NT2/D1 (cell line): ENCODE measurements at regions not wholly inside any gene's neighbourhood (a gene's known extent, or its start where the extent isn't known, plus 50 kb on each side); places are given as distances from the start of the nearest gene placed in this dataset.
"Not testable (repeated sequence)": the region's sequence is repeated elsewhere in the genome, so short reads cannot be mapped to it uniquely, and the experiment has no call there.

ENCODE experiments used
- DNase-seq: peaks from one replicate; pipeline ENCODE4 v3.0.0-alpha.2; 2011; ENCODE audit warnings: low read depth, low spot score
- H3K27me3 ChIP-seq: 2 replicates; pipeline ENCODE4 v1.6.0; 2011; ENCODE audit warnings: mild to moderate bottlenecking; ENCODE audit not compliant: insufficient read length, insufficient read depth
- H3K36me3 ChIP-seq: 2 replicates; pipeline ENCODE4 v1.6.1; 2011; ENCODE audit warnings: mild to moderate bottlenecking, low read length, mixed read lengths; ENCODE audit not compliant: insufficient read depth, insufficient read length
- H3K4me1 ChIP-seq: 2 replicates; pipeline ENCODE4 v1.5.1; 2011; ENCODE audit not compliant: insufficient read depth, insufficient read length
- H3K4me3 ChIP-seq: 2 replicates; pipeline ENCODE4 v1.5.1; 2011; ENCODE audit warnings: low read depth; ENCODE audit not compliant: insufficient read length
- H3K9ac ChIP-seq: 2 replicates; pipeline ENCODE4 v1.6.0; 2011; ENCODE audit warnings: low read depth; ENCODE audit not compliant: insufficient read length
- H3K9me3 ChIP-seq: 2 replicates; pipeline ENCODE4 v1.5.1; 2011; ENCODE audit warnings: mild to moderate bottlenecking, low read length; ENCODE audit not compliant: insufficient read depth
- SUZ12 ChIP-seq: IDR thresholded peaks from 2 replicates; pipeline ENCODE4 v1.6.1; 2011; ENCODE audit not compliant: insufficient read length, insufficient read depth; ENCODE audit errors: extremely low read depth
- YY1 ChIP-seq: IDR thresholded peaks from 2 replicates; pipeline ENCODE4 v1.6.1; 2011; ENCODE audit not compliant: insufficient read length, insufficient read depth
- ZNF274 ChIP-seq: IDR thresholded peaks from 2 replicates; pipeline ENCODE4 v1.6.1; 2011; ENCODE audit warnings: mild to moderate bottlenecking, low read depth, low read length

- Histone ChIP-seq H3K4me1 (peaks cover 2% of the 10 kb centered on the region), H3K4me3 (no peak overlapping the region), H3K27me3 (no peaks in the 10 kb centered on the region), H3K36me3 (no peaks in the 10 kb centered on the region), H3K9me3 (peaks cover 19% of the 10 kb centered on the region), H3K9ac (no peak overlapping the region)
- TF ChIP-seq YY1 = no peak
- no peak for TF ChIP-seq ZNF274
- TF ChIP-seq SUZ12 = no peak
- DNase-seq = no peak
These were observed 81.6 kb upstream of the EZR start for GRCh38 chr6:158900663-158901312.

GRCh38 chr6:158897236-158897635, 78.1 kb upstream of the EZR start:
- TF ChIP-seq ZNF274 (no peak), YY1 (no peak), SUZ12 (no peak)

GRCh38 chr6:158895661-158896060, 76.5 kb upstream of the EZR start:
- no peaks in the 10 kb centered on the region for H3K36me3 ChIP-seq
- H3K27me3 ChIP-seq = no peaks in the 10 kb centered on the region
- no peaks in the 10 kb centered on the region for H3K9me3 ChIP-seq
- no peak for DNase-seq
- peaks cover 6% of the 10 kb centered on the region for H3K4me1 ChIP-seq
- H3K9ac ChIP-seq = no peak overlapping the region
- TF ChIP-seq ZNF274 (no peak), YY1 (no peak), SUZ12 (no peak)
- no peak overlapping the region for H3K4me3 ChIP-seq

More at GRCh38 chr6:158897236-158897635, 78.1 kb upstream of the EZR start:
- no peaks in the 10 kb centered on the region for H3K9me3 ChIP-seq
- H3K27me3 ChIP-seq = no peaks in the 10 kb centered on the region
- no peaks in the 10 kb centered on the region for H3K36me3 ChIP-seq
- H3K9ac ChIP-seq = no peak overlapping the region
- no peak for DNase-seq
- H3K4me1 ChIP-seq = peaks cover 6% of the 10 kb centered on the region
- no peak overlapping the region for H3K4me3 ChIP-seq

DNA sequence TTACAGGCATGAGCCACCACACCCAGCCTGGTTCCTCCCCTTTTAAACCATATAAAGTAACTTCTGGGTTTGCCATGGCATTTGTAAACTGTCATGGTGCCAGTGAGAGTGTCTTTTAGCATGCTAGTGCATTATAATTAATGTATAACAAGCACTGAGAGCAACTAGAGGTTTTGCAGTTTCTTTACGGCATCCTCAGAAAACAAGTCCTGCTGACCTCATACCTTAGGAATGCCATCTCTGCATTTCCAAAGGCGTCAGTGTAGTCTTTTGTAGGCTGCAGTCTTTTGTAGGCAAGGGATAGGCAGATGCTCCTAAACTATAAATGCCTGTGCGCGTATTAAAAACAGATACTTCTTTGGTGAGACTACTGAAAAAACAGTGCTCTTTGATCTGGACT, 75.0 kb upstream of the EZR start:
- no peak overlapping the region for H3K9ac ChIP-seq
- H3K4me3 ChIP-seq = no peak overlapping the region

DNA sequence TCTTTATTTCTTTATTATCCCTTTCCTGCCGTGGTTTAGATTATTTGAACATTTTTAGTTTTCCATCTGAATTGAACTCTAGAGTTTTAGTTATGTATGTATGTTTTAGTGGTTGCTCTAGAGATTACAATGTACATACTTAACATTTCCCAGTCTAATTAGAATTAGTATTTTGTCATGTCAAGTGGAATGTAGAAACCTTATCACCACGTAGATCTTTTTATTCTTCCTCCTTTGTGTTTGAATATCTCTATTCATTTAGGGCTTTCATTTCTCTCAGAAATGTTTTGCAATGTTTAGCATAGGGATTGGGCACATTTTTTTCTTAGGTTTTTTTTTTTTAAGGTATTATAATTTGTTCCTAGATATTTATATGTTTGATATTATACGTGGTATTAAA, 73.1 kb upstream of the EZR start:
- TF ChIP-seq YY1 (no peak), SUZ12 (no peak), ZNF274 (no peak)
- Histone ChIP-seq H3K27me3 (no peaks in the 10 kb centered on the region), H3K9me3 (no peaks in the 10 kb centered on the region), H3K4me1 (peaks cover 6% of the 10 kb centered on the region), H3K4me3 (no peak overlapping the region), H3K9ac (no peak overlapping the region), H3K36me3 (no peaks in the 10 kb centered on the region)
- no peak for DNase-seq

More for the DNA sequence above, 75.0 kb upstream of the EZR start:
- Histone ChIP-seq H3K27me3 (no peaks in the 10 kb centered on the region), H3K4me1 (peaks cover 6% of the 10 kb centered on the region), H3K36me3 (no peaks in the 10 kb centered on the region), H3K9me3 (no peaks in the 10 kb centered on the region)
- TF ChIP-seq ZNF274 (no peak), YY1 (no peak), SUZ12 (no peak)
- DNase-seq = peak; percentile 81

DNA sequence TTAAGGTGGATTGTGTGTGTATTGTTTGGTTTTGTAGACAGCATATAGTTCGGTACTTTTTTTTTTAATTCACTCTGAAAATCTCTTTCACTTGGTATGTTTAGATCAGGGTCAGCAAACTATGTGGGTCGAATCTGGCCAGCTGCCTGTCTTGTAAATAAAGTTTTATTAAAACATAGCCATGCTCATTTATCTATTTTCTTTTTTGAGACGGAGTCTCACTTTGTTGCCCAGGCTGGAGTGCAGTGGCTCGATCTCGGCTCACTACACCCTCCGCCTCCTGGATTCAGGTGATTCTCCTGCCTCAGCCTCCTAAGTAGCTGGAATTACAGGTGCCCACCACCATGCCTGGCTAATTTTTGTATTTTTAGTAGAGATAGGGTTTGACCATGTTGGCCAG, 72.4 kb upstream of the EZR start:
- not testable (repeated sequence) for DNase-seq, H3K4me3 ChIP-seq, H3K9ac ChIP-seq, H3K9me3 ChIP-seq, H3K36me3 ChIP-seq, H3K27me3 ChIP-seq, H3K4me1 ChIP-seq

DNA sequence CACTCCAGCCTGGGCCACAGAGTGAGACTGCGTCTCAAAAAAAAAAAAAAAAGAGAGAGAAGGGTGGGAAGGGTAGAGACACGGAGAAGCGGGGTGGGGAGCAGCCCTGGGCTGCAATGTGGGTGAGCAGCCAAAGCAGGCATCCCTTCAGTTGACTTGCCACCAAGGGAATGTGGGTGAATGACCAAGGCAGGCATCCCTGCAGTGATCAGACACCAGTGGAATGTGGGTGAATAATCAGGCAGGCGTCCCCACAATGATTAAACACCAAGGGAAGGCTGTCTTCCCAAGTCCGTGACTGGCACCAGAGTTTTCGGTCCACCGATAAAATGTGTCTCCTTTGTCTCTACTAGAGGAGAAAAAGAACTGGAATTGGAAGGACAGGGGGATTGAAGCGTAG, 69.0 kb upstream of the EZR start:
- H3K36me3 ChIP-seq, H3K9me3 ChIP-seq, H3K9ac ChIP-seq, H3K4me1 ChIP-seq, H3K4me3 ChIP-seq, DNase-seq, H3K27me3 ChIP-seq: not testable (repeated sequence)

GRCh38 chr6:158886346-158886977, 67.3 kb upstream of the EZR start:
- H3K27me3 ChIP-seq, H3K9ac ChIP-seq, H3K4me1 ChIP-seq, H3K36me3 ChIP-seq, H3K9me3 ChIP-seq, H3K4me3 ChIP-seq, DNase-seq: not testable (repeated sequence)

DNA sequence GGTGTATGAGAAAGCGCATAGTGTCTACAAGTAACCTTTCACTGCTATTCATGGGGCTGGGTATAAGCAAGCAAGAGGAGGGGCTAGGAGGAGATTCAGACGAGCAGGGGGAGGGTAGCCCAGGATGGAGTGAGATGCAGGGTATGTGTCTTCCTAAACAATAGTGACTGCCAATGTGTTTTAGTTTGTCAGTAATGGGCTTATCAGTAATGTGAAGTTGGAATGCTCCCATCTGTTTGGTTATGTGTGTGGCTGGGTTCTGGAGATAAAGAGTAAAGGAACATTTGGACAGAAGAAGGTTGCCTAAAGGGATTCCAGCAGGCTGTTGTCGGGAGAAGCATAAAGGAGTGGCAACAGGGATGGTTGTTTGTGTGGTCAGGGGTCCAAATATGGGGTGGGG, 62.7 kb upstream of the EZR start:
- not testable (repeated sequence) for H3K9ac ChIP-seq, H3K9me3 ChIP-seq, H3K27me3 ChIP-seq, H3K36me3 ChIP-seq, H3K4me3 ChIP-seq, DNase-seq, H3K4me1 ChIP-seq

- H3K9ac ChIP-seq, H3K36me3 ChIP-seq, H3K27me3 ChIP-seq, H3K4me3 ChIP-seq, H3K4me1 ChIP-seq, DNase-seq, H3K9me3 ChIP-seq: not testable (repeated sequence)
These were observed 62.1 kb upstream of the EZR start for GRCh38 chr6:158881276-158881675.
